Fibroblast of skin of left biceps (primary cell): ENCODE measurements at regions not wholly inside any gene's neighbourhood (a gene's known extent, or its start where the extent isn't known, plus 50 kb on each side); places are given as distances from the start of the nearest gene placed in this dataset.

Source experiments
- DNase-seq, 2 experiments: peaks; one replicate each; pipeline ENCODE4 v3.0.0-alpha.2; 2013; ENCODE audit warnings: low read depth in 2 of 2

- DNase-seq, result peak in 1 of 2 experiments; percentile 31
Observed at GRCh38 chr2:188047735-188048134, 243.9 kb upstream of the GULP1 start.

- DNase-seq, result peak; percentile 26 to 44
Observed at GRCh38 chr2:188050726-188051125, 240.9 kb upstream of the GULP1 start.

- DNase-seq, result peak in 1 of 2 experiments; percentile 18
Observed at GRCh38 chr2:188051706-188052105, 240.0 kb upstream of the GULP1 start.

GRCh38 chr2:188065386-188065785, 226.3 kb upstream of the GULP1 start:
- DNase-seq, result no peak

GRCh38 chr2:188068093-188068492, 223.6 kb upstream of the GULP1 start:
- DNase-seq, result no peak

GRCh38 chr2:188076149-188077056, 215.3 kb upstream of the GULP1 start:
- DNase-seq, result no peak

GRCh38 chr2:188077757-188078156, 213.9 kb upstream of the GULP1 start:
- no peak for DNase-seq

- no peak for DNase-seq
Observed at GRCh38 chr2:188078534-188078933, 213.1 kb upstream of the GULP1 start.

GRCh38 chr2:188079196-188079595, 212.5 kb upstream of the GULP1 start:
- DNase-seq, result peak; percentile 90 to 94

- DNase-seq, result no peak
Observed at GRCh38 chr2:188085421-188085820, 206.3 kb upstream of the GULP1 start.

- peak; percentile 25 to 30 for DNase-seq
Observed at GRCh38 chr2:188089901-188090300, 201.8 kb upstream of the GULP1 start.

- no peak for DNase-seq
Observed at GRCh38 chr2:188091220-188091619, 200.5 kb upstream of the GULP1 start.

GRCh38 chr2:188092734-188093133, 198.9 kb upstream of the GULP1 start:
- DNase-seq, result no peak

GRCh38 chr2:188096910-188097309, 194.8 kb upstream of the GULP1 start:
- no peak for DNase-seq

GRCh38 chr2:188102881-188103280, 188.8 kb upstream of the GULP1 start:
- DNase-seq, result no peak

GRCh38 chr2:188114014-188114413, 177.7 kb upstream of the GULP1 start:
- peak in 1 of 2 experiments; percentile 19 for DNase-seq

- DNase-seq, result no peak
Observed at GRCh38 chr2:188117706-188118105, 174.0 kb upstream of the GULP1 start.

GRCh38 chr2:188118431-188118830, 173.2 kb upstream of the GULP1 start:
- DNase-seq, result no peak

- DNase-seq, result no peak
Observed at GRCh38 chr2:188119112-188119838, 172.4 kb upstream of the GULP1 start.

GRCh38 chr2:188122985-188123384, 168.7 kb upstream of the GULP1 start:
- no peak for DNase-seq

- DNase-seq, result no peak
Observed at GRCh38 chr2:188129677-188130076, 162.0 kb upstream of the GULP1 start.

GRCh38 chr2:188130317-188130716, 161.4 kb upstream of the GULP1 start:
- no peak for DNase-seq

- DNase-seq, result no peak
Observed at GRCh38 chr2:188131281-188131680, 160.4 kb upstream of the GULP1 start.
